Endothelial cell of umbilical vein (primary cell): ENCODE measurements at regions not wholly inside any gene's neighbourhood (a gene's known extent, or its start where the extent isn't known, plus 50 kb on each side); places are given as distances from the start of the nearest gene placed in this dataset.

Experiments
- CTCF ChIP-seq, 2 donors: IDR thresholded peaks; 1 replicate in 1 of 2; 2 replicates in 1 of 2; pipeline ENCODE4 v1.5.1; 2011; ENCODE audit warnings: low read length in 2 of 2, mild to moderate bottlenecking in 2 of 2, moderate library complexity in 2 of 2, control low read depth in 1 of 2, inconsistent platforms in 1 of 2, low read depth in 1 of 2; ENCODE audit not compliant: insufficient read depth in 1 of 2; ENCODE audit errors: extremely low read depth in 1 of 2
- EZH2 ChIP-seq: IDR thresholded peaks from 2 replicates; pipeline ENCODE4 v1.6.1; 2012; ENCODE audit warnings: borderline replicate concordance, low read depth, mild to moderate bottlenecking, moderate library complexity, low read length, inconsistent platforms; ENCODE audit not compliant: severe bottlenecking
- GATA2 ChIP-seq: IDR thresholded peaks from 2 replicates; pipeline ENCODE4 v1.7.0; 2011; ENCODE audit warnings: low read depth, mild to moderate bottlenecking, moderate library complexity, mixed read lengths, low read length; ENCODE audit not compliant: insufficient read length, insufficient read depth
- JUN ChIP-seq: IDR thresholded peaks from 2 replicates; pipeline ENCODE4 v1.6.1; 2011; ENCODE audit warnings: borderline replicate concordance, low read depth; ENCODE audit not compliant: insufficient read length, insufficient read depth
- POLR2A ChIP-seq: IDR thresholded peaks from 2 replicates; pipeline ENCODE4 v1.6.1; 2012; ENCODE audit warnings: low read depth, mild to moderate bottlenecking, control low read depth, low read length
- POLR2AphosphoS5 ChIP-seq: IDR thresholded peaks from 2 replicates; pipeline ENCODE4 v1.6.1; 2012; ENCODE audit warnings: low read depth, mild to moderate bottlenecking, control low read depth, low read length, moderate library complexity; ENCODE audit not compliant: insufficient read depth
- TF ChIP-seq, protein P1 (sequence below): IDR thresholded peaks from 2 replicates; pipeline ENCODE4 v1.6.1; 2011; ENCODE audit not compliant: insufficient read depth, insufficient read length

DNA sequence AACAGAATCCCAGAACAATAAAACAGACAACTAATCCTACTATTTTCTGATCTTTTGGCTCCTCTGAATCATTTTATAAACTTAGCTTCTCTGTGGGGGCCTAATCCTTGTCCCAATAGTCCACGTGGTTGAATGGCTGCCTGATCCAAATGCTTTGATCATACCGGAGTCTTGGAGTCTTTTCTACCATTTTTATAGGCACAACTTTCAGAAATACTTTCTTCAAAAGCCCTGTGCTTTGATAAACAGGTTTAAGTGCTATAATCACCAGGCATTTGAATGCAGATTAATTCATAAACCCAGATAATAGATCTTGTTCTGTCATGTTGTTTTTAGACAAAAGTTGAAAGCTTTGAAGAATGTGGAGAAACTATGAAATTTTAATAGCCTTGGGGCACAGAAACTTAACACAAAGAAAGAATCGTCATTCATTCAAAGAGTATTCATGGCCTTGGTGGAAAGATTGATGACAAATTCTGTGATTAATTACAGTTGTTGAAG, 163.7 kb downstream of the AHR start:
- no peak for TF ChIP-seq CTCF (IDR thresholded peaks at IDR 0.05; ENCODE audit: extremely low read depth in 1 of 2, insufficient read depth in 1 of 2, low read depth in 1 of 2, low read length in 2 of 2)
- TF ChIP-seq, protein P1, sequence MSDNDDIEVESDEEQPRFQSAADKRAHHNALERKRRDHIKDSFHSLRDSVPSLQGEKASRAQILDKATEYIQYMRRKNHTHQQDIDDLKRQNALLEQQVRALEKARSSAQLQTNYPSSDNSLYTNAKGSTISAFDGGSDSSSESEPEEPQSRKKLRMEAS, result no peak
- TF ChIP-seq POLR2A, result no peak
- TF ChIP-seq EZH2, result no peak
- no peak for TF ChIP-seq GATA2
- no peak for TF ChIP-seq JUN
- no peak for TF ChIP-seq POLR2AphosphoS5
